GM12892 (cell line): ENCODE measurements at regions not wholly inside any gene's neighbourhood (a gene's known extent, or its start where the extent isn't known, plus 50 kb on each side); places are given as distances from the start of the nearest gene placed in this dataset.

Source experiments
- POLR2A ChIP-seq: IDR thresholded peaks from 2 replicates; pipeline ENCODE4 v1.6.1; 2011; ENCODE audit warnings: low read depth, low read length, control low read depth
- POLR2AphosphoS5 ChIP-seq: IDR thresholded peaks from 2 replicates; pipeline ENCODE4 v1.6.1; 2011; ENCODE audit warnings: low read depth, low read length, control low read depth
- TAF1 ChIP-seq: IDR thresholded peaks from 2 replicates; pipeline ENCODE4 v1.6.1; 2011; ENCODE audit warnings: low read depth, mild to moderate bottlenecking, control low read depth, low read length, borderline replicate concordance

DNA sequence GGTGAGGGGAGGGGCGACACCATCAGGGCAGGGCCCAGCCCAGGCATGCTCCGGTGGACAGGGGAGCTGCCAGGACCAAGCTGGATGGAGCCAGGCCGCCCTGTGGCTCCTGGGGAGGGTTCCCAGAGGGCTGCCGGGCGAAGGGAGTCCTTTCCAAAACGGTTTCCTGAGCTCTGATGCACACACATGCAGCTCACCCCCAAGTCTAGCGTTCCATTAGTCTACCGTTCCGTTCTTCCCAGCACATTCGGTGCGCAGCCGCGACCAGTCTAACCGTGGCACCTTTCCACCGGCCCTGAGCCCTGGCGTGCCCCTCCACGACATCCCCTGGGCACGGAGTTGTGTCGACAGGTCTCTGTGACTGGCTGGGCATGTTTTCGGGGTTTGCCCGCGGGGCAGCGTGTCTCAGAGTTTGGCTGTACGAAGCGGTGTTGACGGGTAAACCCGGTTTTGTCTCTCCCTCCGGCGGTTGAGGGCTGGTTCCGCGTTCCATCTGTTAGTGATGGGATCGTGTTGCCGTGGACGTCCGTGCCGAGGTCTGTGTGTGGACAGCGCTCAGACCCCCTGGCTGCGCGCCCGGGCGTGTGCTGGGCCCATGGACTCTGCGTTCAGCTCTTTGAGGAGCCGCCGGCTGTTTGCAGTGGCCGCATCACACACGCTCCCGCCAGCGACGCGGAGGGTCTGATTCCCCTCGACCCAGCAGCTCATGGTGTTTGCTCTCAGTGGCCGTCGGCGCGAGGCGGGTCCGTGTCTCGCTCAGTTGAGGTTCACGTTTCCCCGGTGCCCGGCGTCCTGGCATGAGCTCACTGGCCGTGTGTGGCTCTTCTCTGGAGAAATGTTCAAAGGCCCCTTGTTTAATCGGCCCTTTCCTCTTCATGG lies 121.2 kb downstream of the IGLL1 start:
- TF ChIP-seq POLR2AphosphoS5 = no peak
- TF ChIP-seq POLR2A = no peak
- no peak for TF ChIP-seq TAF1
